ENCODE measurements at regions not wholly inside any gene's neighbourhood (a gene's known extent, or its start where the extent isn't known, plus 50 kb on each side); places are given as distances from the start of the nearest gene placed in this dataset.
"Not testable (repeated sequence)": the region's sequence is repeated elsewhere in the genome, so short reads cannot be mapped to it uniquely, and the experiment has no call there.

DNA sequence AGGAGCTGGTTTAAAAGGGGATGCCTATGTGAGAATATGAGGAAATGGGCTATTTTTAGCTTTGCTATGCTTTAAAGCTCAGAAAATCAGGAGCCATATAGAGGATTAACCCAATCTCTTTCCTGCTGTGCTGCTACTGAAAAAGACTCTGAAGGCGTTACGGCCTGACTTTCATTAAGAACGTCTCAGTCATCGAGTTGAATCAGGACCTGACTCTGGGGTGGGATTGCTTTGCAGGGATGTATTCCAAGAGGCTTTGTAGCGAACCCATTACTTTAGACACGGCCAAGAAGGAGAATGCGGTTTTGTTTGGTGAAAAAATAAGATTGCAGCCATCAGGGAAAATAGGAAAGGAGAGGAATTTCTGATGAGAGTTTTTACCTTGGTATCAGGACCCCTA, 426.9 kb downstream of the CCSER2 start:
- H3K4me3 ChIP-seq (ENCODE audit: low read depth, low read length), result no peak overlapping the region
- WGBS, result 74% methylated on average over 7 of the region's 7 CpGs
- H3K27ac ChIP-seq (ENCODE audit: low read depth), result no peak overlapping the region
- no peaks in the 10 kb centered on the region for H3K36me3 ChIP-seq (ENCODE audit: insufficient read depth)
- H3K4me1 ChIP-seq (ENCODE audit: insufficient read depth), result no peaks in the 10 kb centered on the region
- no peak for DNase-seq (ENCODE audit: extremely low spot score)

DNA sequence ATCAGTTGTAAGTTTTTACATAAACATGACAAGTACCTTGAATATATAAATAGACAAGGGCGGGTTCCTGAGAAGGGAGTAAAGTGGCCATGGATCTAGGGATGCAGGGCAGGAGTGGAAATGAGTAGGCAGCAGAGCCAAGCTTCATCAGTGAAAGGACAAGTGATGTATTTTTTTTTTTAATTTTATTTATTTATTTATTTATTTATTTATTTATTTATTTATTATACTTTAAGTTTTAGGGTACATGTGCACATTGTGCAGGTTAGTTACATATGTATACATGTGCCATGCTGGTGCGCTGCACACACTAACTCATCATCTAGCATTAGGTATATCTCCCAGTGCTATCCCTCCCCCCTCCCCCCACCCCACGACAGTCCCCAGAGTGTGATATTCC, 428.3 kb downstream of the CCSER2 start:
- 86% methylated on average over 3 of the region's 3 CpGs for WGBS
- H3K36me3 ChIP-seq (ENCODE audit: insufficient read depth); H3K4me1 ChIP-seq (ENCODE audit: insufficient read depth); DNase-seq (ENCODE audit: extremely low spot score); H3K4me3 ChIP-seq (ENCODE audit: low read depth, low read length); H3K27ac ChIP-seq (ENCODE audit: low read depth): not testable (repeated sequence)

DNA sequence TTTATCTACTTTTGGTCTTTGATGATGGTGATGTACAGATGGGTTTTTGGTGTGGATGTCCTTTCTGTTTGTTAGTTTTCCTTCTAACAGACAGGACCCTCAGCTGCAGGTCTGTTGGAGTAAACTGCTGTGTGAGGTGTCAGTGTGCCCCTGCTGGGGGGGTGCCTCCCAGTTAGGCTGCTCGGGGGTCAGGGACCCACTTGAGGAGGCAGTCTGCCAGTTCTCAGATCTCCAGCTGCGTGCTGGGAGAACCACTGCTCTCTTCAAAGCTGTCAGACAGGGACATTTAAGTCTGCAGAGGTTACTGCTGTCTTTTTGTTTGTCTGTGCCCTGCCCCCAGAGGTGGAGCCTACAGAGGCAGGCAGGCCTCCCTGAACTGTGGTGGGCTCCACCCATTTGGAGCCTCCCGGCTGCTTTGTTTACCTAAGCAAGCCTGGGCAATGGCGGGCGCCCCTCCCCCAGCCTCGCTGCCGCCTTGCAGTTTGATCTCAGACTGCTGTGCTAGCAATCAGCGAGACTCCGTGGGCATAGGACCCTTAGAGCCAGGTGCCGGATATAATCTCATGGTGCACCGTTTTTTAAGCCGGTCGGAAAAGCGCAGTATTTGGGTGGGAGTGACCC, 433.7 kb downstream of the CCSER2 start:
- H3K27ac ChIP-seq (ENCODE audit: low read depth); H3K36me3 ChIP-seq (ENCODE audit: insufficient read depth); H3K4me3 ChIP-seq (ENCODE audit: low read depth, low read length); DNase-seq (ENCODE audit: extremely low spot score); H3K4me1 ChIP-seq (ENCODE audit: insufficient read depth): not testable (repeated sequence)
- 46% methylated on average over 14 of the region's 14 CpGs for WGBS

DNA sequence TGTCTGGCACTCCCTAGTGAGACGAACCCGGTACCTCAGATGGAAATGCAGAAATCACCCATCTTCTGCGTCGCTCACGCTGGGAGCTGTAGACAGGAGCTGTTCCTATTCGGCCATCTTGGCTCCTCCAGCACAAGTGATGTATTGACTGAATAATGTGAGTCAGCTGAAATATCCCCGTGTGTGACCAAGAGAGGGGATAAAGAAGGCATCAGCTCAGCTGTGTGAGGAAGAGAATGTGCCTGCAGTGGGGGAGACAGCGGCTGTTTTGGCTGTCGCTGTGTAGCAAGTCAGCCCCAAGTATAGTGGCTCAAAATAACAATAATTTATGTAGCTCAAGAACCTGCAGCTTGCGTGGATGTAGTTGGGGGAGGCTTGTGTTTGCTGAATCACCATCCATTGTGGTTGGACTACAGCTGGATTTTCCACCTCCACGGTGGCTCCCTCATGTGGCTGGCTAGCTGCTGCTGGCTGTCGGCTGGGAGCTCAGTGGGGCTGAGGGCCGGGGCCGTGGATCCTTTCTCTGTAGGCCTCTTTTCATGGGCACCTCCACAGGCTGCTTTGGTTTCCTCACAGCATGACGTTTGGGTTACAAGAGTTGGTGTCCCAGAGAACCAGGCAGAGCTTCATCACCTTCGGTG, 434.5 kb downstream of the CCSER2 start:
- no peak for DNase-seq (ENCODE audit: extremely low spot score)
- 90% methylated on average over 16 of the region's 16 CpGs for WGBS
- no peaks in the 10 kb centered on the region for H3K36me3 ChIP-seq (ENCODE audit: insufficient read depth)
- H3K4me3 ChIP-seq (ENCODE audit: low read depth, low read length), result no peak overlapping the region
- no peak overlapping the region for H3K27ac ChIP-seq (ENCODE audit: low read depth)
- H3K4me1 ChIP-seq (ENCODE audit: insufficient read depth), result no peaks in the 10 kb centered on the region

DNA sequence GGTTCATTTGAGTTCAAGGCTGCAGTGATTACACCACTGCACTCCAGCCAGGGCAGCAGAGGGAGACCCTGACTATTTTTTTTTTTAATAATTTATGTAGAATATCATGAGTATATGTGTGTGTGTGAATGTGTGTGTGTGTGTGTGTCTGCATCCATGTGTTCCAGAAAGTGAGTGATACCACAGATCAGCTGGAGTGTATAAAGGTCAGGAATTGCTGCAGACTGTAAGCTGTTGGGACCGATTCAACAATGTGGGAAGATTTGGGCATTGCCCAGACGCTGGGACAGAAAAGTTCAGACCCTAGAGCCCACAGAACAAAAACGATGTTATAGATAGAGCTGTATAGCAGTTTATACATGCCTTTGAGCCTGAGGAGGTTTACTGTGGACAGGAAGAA, 435.6 kb downstream of the CCSER2 start:
- H3K4me1 ChIP-seq (ENCODE audit: insufficient read depth), result no peaks in the 10 kb centered on the region
- WGBS, result 49% methylated on average over 3 of the region's 3 CpGs
- no peak for DNase-seq (ENCODE audit: extremely low spot score)
- H3K4me3 ChIP-seq (ENCODE audit: low read depth, low read length), result no peak overlapping the region
- H3K27ac ChIP-seq (ENCODE audit: low read depth), result no peak overlapping the region
- H3K36me3 ChIP-seq (ENCODE audit: insufficient read depth), result no peaks in the 10 kb centered on the region

- Histone ChIP-seq H3K4me3 (ENCODE audit: low read depth, low read length) (no peak overlapping the region), H3K27ac (ENCODE audit: low read depth) (no peak overlapping the region), H3K4me1 (ENCODE audit: insufficient read depth) (no peaks in the 10 kb centered on the region), H3K36me3 (ENCODE audit: insufficient read depth) (no peaks in the 10 kb centered on the region)
- DNase-seq (ENCODE audit: extremely low spot score), result no peak
- WGBS, result 94% methylated on average over 2 of the region's 2 CpGs
Measured at GRCh38 chr10:84765086-84765485, 436.7 kb downstream of the CCSER2 start.

- Histone ChIP-seq H3K4me3 (ENCODE audit: low read depth, low read length) (no peak overlapping the region), H3K36me3 (ENCODE audit: insufficient read depth) (no peaks in the 10 kb centered on the region), H3K27ac (ENCODE audit: low read depth) (no peak overlapping the region), H3K4me1 (ENCODE audit: insufficient read depth) (no peaks in the 10 kb centered on the region)
- DNase-seq (ENCODE audit: extremely low spot score), result no peak
Measured at GRCh38 chr10:84765656-84766055, 437.3 kb downstream of the CCSER2 start.

GRCh38 chr10:84766923-84767322, 438.5 kb downstream of the CCSER2 start:
- no peak for DNase-seq (ENCODE audit: extremely low spot score)
- no peak overlapping the region for H3K27ac ChIP-seq (ENCODE audit: low read depth)
- no peaks in the 10 kb centered on the region for H3K36me3 ChIP-seq (ENCODE audit: insufficient read depth)
- H3K4me1 ChIP-seq (ENCODE audit: insufficient read depth), result no peaks in the 10 kb centered on the region
- H3K4me3 ChIP-seq (ENCODE audit: low read depth, low read length), result no peak overlapping the region
- 91% methylated on average over 13 of the region's 13 CpGs for WGBS

DNA sequence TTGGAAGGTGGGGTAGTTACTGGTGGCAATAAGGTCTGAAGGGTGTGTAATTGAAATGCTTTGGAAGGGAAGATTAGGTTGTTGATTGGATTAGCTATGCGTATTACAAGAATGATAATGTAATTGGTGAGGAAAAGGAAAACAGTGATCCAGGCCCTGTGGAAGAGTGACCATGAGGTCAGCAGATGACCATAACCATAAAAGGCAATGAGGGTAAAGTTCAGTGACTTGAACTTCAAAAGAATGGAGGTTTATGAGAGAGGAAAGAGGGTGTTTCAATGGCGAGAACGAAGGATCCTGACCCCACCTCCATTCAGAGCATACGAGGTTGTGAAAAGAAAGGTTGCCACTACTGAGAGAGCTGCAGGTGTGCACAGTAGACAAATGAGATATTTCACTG, 439.7 kb downstream of the CCSER2 start:
- WGBS, result 78% methylated on average over 4 of the region's 4 CpGs
- Histone ChIP-seq H3K4me3 (ENCODE audit: low read depth, low read length) (no peak overlapping the region), H3K27ac (ENCODE audit: low read depth) (no peak overlapping the region), H3K4me1 (ENCODE audit: insufficient read depth) (no peaks in the 10 kb centered on the region), H3K36me3 (ENCODE audit: insufficient read depth) (no peaks in the 10 kb centered on the region)
- DNase-seq (ENCODE audit: extremely low spot score), result no peak

DNA sequence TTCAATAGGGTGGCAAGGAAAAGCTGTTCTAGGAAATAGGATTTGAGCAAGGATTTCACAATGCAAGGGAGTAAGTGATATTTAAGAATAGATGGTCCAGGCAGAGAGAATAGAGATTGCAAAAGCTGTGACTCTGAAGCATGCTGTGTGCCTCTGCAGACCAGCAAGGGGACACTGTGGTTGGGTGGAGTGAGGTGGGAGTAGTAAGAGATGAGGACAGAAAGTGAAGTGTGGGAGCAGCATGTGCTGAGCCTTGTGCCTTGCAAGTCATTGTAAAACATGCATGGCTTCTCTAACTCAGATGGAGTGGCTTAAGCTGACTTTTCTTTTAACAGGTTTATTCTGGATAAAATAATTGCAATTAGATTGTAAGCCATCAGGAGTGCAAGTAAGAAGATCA, 442.4 kb downstream of the CCSER2 start:
- Histone ChIP-seq H3K36me3 (ENCODE audit: insufficient read depth) (no peaks in the 10 kb centered on the region), H3K27ac (ENCODE audit: low read depth) (no peak overlapping the region), H3K4me3 (ENCODE audit: low read depth, low read length) (no peak overlapping the region), H3K4me1 (ENCODE audit: insufficient read depth) (no peaks in the 10 kb centered on the region)
- DNase-seq (ENCODE audit: extremely low spot score), result no peak

- Histone ChIP-seq H3K27ac (ENCODE audit: low read depth) (no peak overlapping the region), H3K36me3 (ENCODE audit: insufficient read depth) (no peaks in the 10 kb centered on the region), H3K4me3 (ENCODE audit: low read depth, low read length) (no peak overlapping the region), H3K4me1 (ENCODE audit: insufficient read depth) (no peaks in the 10 kb centered on the region)
- 2% methylated on average over 1 of the region's 1 CpG for WGBS
- DNase-seq (ENCODE audit: extremely low spot score), result no peak
Measured at GRCh38 chr10:84783386-84783785, 455.0 kb downstream of the CCSER2 start.

GRCh38 chr10:84783909-84784308, 455.5 kb downstream of the CCSER2 start:
- H3K27ac ChIP-seq (ENCODE audit: low read depth), result no peak overlapping the region
- H3K36me3 ChIP-seq (ENCODE audit: insufficient read depth), result no peaks in the 10 kb centered on the region
- no peaks in the 10 kb centered on the region for H3K4me1 ChIP-seq (ENCODE audit: insufficient read depth)
- H3K4me3 ChIP-seq (ENCODE audit: low read depth, low read length), result no peak overlapping the region
- DNase-seq (ENCODE audit: extremely low spot score), result no peak

- no peak for DNase-seq (ENCODE audit: extremely low spot score)
- no peaks in the 10 kb centered on the region for H3K4me1 ChIP-seq (ENCODE audit: insufficient read depth)
- no peaks in the 10 kb centered on the region for H3K36me3 ChIP-seq (ENCODE audit: insufficient read depth)
- no peak overlapping the region for H3K4me3 ChIP-seq (ENCODE audit: low read depth, low read length)
- no peak overlapping the region for H3K27ac ChIP-seq (ENCODE audit: low read depth)
Measured at GRCh38 chr10:84784749-84785148, 456.4 kb downstream of the CCSER2 start.

- WGBS, result 89% methylated on average over 2 of the region's 2 CpGs
- no peaks in the 10 kb centered on the region for H3K4me1 ChIP-seq (ENCODE audit: insufficient read depth)
Measured at GRCh38 chr10:84789026-84789425, 460.6 kb downstream of the CCSER2 start.

DNA sequence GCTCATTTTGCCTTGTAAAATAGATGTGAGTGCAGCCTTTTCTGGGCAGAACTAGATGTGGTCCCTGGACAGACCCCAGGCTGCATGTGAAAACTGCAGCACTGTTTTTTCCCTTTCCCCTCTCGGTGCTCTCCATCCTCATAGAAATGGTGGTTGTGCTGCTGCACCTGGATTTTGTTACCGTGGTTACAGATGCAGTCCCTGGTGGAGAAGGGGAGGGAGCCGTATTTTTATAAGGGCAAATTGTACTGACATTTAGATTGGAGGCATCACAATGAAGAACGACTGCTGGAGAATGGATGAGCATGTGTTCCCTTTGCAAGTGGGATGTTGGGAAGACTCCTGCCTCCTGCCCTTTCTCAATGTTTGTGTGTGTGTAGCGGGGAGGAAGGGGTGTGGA, 469.9 kb downstream of the CCSER2 start:
- 69% methylated on average over 5 of the region's 5 CpGs for WGBS
- DNase-seq (ENCODE audit: extremely low spot score), result no peak
- peaks cover 2% of the 10 kb centered on the region for H3K4me1 ChIP-seq (ENCODE audit: insufficient read depth)
- H3K27ac ChIP-seq (ENCODE audit: low read depth), result no peak overlapping the region
- no peak overlapping the region for H3K4me3 ChIP-seq (ENCODE audit: low read depth, low read length)
- H3K36me3 ChIP-seq (ENCODE audit: insufficient read depth), result no peaks in the 10 kb centered on the region

More at GRCh38 chr10:84789026-84789425, 460.6 kb downstream of the CCSER2 start:
- no peak overlapping the region for H3K4me3 ChIP-seq (ENCODE audit: low read depth, low read length)
- DNase-seq (ENCODE audit: extremely low spot score), result no peak
- H3K36me3 ChIP-seq (ENCODE audit: insufficient read depth), result no peaks in the 10 kb centered on the region
- no peak overlapping the region for H3K27ac ChIP-seq (ENCODE audit: low read depth)

Measured in urinary bladder (tissue), 3 donors.